ENCODE measurements at regions not wholly inside any gene's neighbourhood (a gene's known extent, or its start where the extent isn't known, plus 50 kb on each side); places are given as distances from the start of the nearest gene placed in this dataset.

DNA sequence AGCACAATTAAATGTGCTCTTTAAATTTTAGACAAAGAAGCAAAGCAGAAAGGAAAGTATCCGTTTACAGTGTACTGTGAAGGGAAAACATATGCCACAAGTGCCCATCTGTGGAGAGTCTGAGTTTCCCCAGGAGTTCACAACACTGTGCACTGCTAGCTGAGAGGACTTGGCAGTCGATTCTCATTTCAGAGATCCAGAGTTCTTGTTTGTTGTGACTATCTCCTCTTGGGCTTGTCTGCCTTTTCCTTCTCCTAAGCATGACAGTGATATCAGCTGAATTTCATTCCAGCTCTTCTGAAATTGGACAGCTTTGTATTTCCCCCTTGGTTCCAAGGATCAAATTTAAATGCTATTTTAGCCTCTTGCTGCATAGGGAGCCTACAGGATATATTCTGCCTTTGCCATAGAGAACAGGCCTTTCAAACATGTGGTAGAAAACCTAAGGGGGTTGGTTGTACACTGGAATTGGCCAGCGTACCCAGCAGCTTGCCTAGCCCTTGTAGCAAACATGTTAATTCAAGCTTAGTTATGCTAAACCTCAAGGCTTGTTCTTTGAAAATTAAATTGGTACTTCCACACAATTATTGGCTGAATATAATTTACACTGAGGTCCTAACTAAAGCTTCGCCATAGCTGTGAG is 259.2 kb upstream of the NOVA1 start:
- DNase-seq = no peak

DNA sequence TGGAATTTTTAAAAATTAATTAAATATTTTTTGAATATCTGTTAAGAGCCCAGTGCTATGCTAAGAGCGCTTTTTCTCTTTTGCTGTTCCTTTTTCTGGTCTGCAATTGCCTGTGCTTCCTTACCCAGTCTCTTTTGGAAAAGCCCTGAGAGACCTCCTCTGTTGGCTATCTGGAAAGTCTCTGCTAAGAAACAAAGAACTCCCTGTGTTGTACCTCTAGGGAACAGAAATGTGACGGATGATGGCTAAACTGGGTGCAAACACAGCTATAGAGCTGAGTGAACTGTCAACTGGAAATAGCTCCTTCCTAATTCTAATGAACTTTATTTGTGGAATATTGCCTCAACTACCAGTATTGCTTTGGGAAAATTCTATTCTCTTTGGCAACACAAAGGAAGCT is 261.6 kb upstream of the NOVA1 start:
- DNase-seq = no peak

DNA sequence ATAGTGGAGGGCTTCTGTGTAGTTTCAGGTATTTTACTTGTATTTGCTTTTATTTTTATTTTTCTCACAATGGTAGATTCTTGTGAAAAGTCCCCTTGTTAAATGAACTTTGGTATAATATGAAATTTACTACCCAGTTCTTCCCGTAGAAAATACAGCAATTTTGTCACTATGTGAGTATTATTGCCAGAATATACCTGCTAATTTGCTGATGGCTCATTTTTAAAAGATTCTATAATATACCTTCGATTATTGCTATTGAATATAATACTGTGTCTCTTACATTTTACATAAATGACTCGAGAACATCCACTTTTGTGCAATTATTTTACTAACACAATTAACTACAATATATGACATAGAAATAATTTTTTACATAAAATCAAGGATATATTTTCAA is 262.3 kb upstream of the NOVA1 start:
- no peak for DNase-seq

DNA sequence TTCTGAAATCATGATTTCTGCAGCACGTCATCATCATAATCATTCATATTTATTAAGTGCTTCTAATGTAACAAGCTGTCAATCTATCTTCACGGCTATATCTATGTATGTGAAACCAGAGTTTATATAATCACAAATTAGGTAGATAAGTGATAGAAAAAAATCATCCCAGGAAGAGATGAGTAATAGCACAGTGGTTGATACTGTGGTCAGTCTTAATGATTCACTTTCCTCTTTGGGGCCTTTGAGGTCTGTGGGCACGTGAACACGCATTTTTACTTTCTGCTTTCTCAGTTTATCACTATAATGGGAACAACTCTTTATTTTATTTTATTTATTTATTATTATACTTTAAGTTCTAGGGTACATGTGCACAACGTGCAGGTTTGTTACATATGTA is 265.9 kb upstream of the NOVA1 start:
- no peak for DNase-seq

DNA sequence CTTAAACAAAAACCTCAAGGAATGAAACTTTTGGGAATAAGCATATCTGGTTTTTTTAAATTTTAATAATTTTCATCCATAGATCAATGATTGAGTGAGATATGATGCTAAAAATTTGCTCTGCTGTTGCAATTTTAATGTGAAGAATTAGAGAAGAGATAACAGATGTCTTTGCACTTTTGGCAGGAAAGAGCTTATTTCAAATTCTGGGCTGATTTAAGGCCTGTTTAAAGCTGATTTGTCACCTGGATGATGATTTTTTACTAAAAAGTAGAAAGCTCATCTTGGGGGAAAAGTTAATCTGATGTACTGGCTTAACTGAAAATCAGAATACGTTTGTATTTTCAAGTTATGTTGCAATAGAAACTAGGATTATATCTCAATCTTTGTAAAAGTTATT is 268.9 kb upstream of the NOVA1 start:
- no peak for DNase-seq

DNA sequence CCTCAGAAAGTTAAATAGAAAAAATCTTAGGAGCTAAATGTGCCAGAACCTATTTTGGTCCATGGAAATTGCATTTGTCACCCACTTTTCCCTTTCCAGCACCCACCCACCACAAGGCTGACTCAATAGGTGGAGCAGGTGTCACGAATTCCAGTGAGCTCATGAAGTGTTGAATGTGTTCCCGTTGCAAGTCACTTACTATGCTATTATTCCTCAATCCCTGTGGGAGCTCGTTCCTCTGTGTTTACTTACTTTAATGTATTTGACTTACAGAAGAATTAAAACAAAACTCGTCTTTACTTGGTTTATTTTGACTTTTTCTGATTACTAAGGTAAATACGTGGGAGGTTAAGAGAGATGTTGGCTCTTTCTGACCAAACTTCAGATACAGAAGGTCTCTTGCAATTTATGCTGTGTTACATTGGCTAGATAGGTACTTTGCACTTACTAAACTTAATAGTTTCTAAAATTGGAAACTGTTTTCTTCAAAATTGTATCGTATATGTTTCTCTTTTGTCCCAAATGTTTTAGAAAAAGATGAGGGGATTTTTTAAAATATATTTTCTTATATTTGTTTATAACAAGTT is 269.4 kb upstream of the NOVA1 start:
- no peak for DNase-seq

DNA sequence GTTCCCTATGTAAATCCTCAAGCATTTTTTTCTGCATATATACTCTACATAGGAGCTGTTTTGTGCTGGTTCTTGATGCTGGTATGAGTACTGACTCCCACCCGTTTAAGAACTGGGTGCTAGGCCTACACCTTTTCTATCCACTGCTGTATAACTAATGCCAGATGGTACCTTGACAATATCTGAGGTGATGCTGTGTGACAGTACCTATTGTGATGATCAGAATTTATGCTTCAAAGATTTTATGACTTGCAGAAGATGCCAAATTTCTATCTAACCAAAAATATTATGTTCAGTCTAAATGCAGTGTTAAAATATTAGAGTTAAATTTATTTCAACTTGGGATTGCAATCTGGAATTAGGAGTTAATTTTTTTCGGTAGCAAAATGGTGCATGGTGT is 272.3 kb upstream of the NOVA1 start:
- no peak for DNase-seq

DNA sequence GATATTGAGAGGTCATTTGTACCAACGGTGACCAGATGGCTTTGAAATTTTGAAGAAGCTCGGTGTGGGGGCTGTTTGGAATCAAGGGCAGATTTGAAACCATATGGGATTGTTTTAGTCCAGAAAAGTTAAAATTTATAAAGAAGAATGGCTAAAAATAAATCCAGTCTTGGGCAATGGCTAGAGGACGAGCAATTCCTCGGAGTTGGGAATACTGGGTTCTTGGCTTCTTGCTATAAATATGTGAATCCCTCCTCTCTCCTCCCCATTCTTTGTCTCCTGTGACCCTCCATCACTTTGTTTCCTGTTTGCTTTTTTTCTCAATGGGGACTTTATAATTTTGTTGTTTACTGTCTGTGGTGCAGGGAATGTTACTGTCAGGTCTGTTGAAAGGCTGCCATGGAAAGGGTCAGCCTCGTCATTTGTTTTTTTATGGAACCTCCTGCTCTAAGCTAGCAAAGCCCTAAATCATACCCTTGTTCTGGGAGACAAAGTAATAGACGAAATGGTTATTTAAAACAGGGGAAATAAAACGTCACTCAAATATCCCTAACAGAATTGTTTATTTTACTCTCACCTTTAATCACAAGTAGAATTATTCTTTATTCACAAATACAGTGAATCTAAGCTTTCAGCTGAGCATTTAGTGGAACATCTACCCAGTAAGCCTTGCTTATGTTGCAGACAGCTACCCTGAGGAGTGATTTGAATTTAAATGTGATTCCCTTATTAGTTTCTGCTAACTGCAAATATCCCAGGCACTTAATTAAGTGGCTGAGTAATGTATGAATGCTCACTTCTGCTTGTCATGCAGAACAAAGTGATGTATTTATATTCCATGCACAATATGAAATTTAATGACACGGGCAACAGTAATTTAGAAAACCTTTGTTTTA is 273.1 kb upstream of the NOVA1 start:
- peak; percentile 57 for DNase-seq

DNA sequence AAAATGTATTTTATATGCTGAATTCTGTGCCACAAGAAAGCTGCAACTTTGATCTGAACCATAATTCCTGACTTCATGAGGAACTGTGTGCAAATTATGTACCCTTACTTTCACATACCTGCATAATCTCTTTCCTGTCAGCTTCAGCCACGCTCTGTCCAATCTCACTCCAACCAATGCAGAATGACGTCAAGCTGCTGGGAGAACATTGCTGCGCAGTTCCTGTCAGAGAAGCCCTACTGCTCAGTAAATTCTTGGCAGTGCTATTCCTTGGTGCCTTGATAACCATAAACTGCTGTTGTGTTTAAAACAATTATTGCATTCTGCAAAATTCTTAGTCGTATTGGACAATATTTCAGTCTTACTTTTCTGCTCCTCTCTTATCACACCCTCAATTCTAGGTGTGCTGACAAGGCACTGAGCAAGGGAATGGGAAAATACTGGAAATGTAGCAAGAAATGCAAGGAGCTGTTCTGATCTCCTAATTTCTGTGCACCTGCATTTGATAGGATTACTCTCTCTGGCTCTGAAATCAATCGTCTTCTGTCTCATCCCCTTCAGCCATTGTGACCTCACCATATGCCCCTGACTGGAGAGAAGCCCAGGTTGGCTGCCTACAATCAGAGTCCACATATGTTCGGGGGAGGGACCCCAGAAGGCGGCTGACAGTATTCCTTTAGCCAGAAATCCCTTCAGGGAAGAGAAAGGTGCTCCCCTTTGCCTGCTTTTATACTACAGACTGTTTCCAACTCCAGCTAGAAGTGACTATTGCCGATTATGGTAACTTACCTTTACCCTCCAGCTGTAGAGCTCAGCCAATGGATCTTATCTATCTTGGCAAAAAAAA is 274.9 kb upstream of the NOVA1 start:
- DNase-seq = no peak

DNA sequence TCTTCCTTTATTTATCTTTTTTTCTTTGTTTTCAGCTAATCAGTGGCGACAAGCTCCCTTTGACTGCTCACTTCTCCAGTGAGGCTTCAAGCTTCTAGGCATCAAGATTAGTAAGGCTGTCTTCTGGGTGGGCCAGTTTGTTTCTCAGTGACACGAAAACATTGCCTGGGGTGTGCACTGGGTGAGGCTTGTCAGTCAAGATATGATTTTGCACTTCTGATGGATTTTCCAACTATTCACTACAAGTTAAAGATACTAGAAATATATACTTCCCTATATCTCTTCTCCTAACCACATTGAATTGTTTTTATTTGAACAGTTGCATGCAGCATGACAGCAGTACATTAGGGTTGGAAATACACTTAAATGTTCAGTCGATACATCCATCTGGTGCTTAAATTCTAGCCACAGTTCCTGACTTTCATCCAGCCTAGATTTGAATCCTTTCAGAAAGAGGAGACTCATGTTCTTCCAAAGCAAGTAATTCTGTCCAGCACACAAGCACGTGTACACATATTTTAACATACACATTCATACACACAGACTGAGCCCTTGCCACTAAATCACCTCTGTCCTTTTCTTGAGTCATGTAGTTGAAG is 275.6 kb upstream of the NOVA1 start:
- DNase-seq = no peak

DNA sequence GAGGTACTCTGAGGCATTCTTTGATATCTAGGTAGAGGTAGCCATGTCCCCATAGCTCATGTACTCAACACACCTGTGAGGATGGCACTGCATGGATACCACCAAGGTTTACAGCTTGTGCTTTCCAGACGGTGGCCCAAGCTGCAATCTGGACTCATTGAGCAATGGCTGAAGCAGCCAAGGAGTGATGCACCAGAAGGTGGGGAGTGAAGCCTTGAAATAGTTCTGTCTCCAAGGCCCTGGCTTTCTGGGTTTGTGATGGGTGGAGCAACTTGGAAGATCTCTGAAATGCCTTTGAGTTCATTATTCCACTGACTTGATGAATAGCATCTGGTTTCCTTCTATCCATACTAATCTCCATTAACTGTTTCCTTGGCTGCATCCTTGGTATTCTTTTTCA is 290.0 kb upstream of the NOVA1 start:
- no peak for DNase-seq

DNA sequence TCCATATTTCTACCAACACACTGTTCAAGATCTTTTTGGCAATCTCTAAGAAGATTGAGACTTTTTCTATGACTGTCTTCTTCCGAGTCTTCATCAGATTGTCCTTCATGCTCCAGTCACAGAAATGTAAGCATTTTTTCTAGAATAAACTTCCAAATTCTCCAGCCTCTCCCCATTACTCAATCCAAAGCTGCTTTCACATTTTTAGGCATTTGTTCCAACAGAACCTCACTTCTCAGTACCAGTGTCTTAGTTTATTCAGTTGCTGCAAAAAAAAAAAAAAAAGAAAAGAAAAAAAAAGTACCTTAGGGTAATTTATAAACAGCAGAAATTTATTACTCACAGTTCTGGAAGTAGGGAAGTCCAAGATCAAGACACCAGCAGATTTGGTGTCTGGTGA is 290.8 kb upstream of the NOVA1 start:
- DNase-seq = no peak

DNA sequence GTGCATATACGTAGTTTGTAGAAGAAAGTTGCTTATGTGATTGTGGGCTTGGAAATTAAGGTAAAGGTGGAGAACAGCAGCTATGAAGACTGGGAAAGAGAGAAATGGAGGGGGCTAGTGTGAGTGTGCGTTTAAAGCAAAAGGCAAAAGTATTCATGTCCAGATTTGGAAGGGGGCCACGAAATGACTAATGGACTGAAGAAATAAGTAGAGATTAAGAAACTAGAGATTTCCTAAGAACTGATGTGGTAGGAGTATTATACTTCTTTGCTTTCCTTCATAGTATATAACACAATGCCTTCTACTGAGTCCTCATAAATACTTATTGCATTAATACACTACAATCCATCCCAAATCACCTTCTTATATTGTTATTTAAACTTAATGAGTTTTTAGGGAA is 298.6 kb upstream of the NOVA1 start:
- DNase-seq = no peak

DNA sequence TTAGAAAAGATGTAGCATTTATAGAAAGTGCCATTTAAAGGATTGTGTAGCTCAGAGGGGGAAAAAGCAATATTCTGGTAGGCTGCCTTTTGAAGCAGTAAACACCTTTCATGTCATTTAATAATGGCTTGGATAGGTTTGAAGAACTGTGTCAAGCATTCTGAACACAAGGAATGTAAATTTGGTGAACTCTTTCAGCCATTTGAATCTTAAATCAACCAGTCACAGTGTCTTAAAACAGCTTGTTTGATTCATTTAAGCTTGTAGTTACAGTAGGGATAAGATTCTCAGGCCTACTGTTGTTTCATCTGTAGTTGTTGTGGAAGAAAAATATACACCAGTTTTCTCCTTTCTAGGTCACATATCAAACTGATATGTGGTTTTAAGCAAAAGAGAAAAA is 299.4 kb upstream of the NOVA1 start:
- DNase-seq = no peak

DNA sequence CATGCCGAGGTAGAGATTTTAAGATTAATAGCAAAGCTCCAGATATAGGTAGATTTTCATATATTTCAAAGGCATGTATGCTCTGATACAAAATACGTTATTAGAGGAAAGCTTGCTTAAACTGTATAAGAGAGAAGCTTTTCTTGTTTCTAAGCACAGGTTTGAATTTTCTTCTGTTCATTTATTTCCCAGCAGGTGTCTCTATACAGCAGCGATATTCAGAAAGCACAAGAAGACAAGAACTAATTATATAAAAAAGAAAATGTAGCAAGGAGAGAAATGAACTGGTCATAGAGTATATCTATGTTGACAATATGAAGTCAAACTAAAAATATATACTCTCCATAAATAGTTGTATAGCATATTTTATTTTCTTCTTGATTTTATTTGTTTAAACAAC is 307.4 kb upstream of the NOVA1 start:
- DNase-seq = no peak

DNA sequence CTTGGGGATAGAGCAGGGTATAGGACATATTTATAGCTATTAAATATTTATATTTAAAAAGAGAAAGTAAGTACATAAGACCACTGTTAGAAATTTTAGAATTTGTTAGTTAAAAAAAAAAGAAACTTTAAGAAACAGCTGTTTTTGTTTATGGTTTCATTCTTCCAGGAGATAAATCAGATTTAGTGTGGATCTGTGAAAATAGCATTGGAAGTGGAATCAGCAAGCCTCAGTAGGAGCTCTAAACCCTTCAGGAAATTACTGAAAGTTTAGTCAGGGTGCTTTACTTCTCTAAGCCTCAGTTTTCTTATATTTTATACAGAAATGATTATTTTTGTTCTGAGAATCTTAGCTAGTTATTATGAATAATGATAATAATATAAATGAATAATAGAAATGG is 316.0 kb upstream of the NOVA1 start:
- no peak for DNase-seq

DNA sequence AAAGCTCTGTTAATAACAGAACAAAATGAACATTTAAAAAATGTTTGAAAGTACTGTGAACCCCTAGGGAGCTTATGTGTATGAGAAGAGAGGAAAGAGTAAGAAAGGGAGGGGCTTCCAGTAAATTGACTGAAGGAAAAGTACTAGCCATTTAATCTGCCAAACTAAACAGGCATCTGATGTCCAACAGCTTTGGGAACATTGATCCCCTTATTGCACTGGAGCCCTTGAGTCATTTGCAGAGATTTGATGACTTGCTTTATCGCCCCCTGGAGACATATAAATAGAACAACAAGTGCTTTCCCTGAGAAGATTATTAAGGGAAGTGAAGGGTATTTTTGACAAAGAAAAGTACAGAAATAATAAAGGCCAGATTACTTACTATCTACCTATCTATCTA is 319.3 kb upstream of the NOVA1 start:
- no peak for DNase-seq

DNA sequence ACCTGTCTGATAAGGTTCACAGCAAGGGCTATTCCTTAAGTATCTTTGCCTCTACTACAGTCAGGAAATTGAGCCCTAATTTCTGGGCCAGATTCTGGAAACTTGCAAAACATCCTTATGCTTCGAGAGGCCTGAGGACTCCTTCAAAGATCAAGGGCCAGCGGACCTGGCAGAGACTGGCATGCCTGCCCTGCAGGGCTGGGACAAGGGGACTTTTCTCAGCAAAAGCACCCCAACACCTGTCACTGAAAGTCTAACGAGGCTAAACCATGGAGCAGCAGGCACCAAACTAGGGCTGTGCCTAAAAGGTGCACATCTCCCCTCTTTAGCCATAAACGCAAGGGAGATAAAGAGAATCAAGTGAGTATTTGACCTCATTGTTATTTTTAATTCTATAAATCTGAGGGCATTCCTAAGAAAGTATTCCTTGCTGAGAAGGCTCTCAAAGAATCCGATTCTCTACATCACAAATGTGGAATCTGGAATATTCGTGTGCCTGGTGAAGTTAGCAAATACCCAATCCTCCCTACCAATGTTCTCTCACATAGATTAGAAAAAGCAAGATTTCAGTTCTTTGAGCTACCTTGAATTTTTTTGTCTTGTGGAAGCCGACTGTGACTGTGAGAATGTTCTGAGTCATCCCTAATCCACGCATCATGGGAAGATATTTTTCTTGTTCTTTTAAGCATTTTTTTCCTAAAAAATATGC is 328.2 kb upstream of the NOVA1 start:
- no peak for DNase-seq

DNA sequence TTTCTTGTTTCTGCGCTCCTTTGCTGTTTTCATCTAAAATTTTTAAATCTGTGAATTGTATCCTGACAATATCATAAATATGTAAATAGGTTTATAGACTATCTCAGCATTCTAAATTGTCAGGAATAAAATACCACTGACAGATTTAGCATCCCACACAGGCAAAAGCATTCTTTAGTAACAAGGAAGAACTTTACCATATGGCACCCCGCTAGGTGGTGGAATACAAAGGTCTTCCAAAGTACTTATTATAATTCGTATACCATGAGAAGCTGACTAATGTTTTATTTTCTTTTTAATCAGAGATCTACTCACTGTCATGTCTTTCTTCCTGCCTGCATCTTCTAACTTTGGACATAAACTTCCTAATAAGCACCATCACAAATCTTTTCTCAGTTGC is 328.8 kb upstream of the NOVA1 start:
- DNase-seq = no peak

DNA sequence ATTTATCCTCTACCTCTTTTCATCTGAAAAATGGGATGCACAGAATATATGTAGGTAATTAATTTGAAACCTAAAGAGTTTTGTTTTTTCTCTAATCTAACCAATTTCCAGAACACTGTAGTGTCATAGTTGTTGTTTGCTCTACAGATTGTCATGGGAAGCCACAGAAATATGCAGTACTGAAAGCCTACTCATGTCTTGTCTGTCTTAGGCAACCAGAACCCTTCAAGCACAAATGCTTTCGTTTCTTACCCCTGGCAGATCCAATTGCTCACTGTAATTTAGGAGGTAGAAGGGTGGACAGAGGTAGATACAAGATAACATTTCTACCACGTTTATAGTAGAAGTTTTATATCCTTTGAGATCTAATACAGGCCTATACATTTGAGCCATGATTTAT is 330.2 kb upstream of the NOVA1 start:
- DNase-seq = no peak

DNA sequence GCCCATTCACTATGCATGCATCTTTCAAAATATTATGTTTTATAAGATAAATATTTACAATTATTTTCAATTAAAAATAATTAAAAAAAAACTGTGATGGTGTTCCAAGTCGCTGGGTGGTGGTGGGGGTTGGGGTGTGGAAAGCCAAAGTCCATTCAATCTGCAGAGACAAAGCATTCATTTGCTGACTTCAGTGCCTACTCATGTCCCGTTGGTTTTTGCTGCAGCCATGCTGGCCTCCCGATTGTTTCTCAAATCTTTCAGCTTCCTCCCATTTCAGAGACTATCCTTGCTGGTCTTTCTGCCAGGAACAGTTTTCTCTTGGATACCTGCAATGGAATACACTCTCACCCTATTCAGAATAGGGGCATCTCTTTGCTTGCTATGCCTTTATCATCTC is 331.5 kb upstream of the NOVA1 start:
- DNase-seq = no peak

DNA sequence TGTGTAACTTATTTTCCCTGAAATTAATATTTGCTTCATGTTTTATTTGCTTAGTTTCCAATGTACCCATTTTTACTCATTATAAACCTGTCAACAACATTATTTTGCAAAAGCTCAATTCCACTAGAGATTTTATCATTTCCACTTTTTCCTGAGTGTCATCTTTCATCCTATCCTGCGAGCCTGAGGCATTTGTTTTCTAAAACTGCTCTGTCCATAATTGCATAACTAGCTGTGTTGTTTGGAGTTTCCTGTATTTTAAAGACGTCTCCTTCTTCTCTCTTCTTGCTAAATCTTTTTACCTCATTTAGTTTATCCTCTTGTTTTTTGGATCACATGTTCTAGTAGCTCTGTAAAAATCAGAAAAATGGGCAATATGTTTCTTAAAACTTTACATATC is 332.7 kb upstream of the NOVA1 start:
- DNase-seq = no peak
